Vagina (tissue), 2 donors: ENCODE measurements at regions not wholly inside any gene's neighbourhood (a gene's known extent, or its start where the extent isn't known, plus 50 kb on each side); places are given as distances from the start of the nearest gene placed in this dataset.

ENCODE experiments used
- POLR2AphosphoS5 ChIP-seq, 2 donors: sonication (generic); formaldehyde crosslinking; IDR thresholded peaks; one replicate each; pipeline ENCODE4 v1.9.0; 2017; ENCODE audit warnings: antibody characterized with exemption in 2 of 2, mild to moderate bottlenecking in 2 of 2, low read depth in 1 of 2; ENCODE audit not compliant: insufficient read depth in 1 of 2
- TF ChIP-seq, protein P1 (sequence below), 3 experiments: fragments of 450-650 bp in 2 of 3; fragments of 200-600 bp in 1 of 3; sonication (generic) in 1 of 3; IDR thresholded peaks; one replicate each; pipeline ENCODE4 v1.5.1; 2017 to 2019; ENCODE audit warnings: antibody characterized with exemption in 3 of 3, mild to moderate bottlenecking in 2 of 3, moderate library complexity in 2 of 3

DNA sequence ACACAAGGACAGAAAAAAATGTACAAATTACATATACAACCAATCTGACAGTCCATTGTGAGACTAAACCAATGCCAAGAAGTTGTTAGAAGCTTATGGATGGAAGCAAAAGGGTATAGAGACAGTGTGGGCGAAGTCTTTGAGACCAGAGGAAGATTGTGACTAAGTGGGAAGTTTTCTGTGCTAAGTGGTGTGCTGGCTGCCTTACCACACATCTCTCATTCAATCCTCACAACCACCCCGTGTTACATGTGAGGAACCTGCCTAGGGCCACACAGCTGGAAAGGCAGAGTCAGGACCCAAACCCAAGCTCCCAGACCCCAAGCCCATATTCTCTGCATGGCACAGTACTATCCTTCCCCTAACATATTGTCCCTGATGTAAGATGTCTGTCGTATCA lies 53.5 kb upstream of the DUSP10 start:
- no peak for TF ChIP-seq POLR2AphosphoS5 (IDR thresholded peaks at IDR 0.05; ENCODE audit: insufficient read depth in 1 of 2, low read depth in 1 of 2)
- TF ChIP-seq, protein P1, sequence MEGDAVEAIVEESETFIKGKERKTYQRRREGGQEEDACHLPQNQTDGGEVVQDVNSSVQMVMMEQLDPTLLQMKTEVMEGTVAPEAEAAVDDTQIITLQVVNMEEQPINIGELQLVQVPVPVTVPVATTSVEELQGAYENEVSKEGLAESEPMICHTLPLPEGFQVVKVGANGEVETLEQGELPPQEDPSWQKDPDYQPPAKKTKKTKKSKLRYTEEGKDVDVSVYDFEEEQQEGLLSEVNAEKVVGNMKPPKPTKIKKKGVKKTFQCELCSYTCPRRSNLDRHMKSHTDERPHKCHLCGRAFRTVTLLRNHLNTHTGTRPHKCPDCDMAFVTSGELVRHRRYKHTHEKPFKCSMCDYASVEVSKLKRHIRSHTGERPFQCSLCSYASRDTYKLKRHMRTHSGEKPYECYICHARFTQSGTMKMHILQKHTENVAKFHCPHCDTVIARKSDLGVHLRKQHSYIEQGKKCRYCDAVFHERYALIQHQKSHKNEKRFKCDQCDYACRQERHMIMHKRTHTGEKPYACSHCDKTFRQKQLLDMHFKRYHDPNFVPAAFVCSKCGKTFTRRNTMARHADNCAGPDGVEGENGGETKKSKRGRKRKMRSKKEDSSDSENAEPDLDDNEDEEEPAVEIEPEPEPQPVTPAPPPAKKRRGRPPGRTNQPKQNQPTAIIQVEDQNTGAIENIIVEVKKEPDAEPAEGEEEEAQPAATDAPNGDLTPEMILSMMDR (IDR thresholded peaks at IDR 0.05): no peak
